Activated effector memory CD4-positive, alpha-beta T cell treated with anti-CD3 and anti-CD28 coated beads, Interleukin-2, amount 50 U/mL, for 16 hours (primary cell): ENCODE measurements at regions not wholly inside any gene's neighbourhood (a gene's known extent, or its start where the extent isn't known, plus 50 kb on each side); places are given as distances from the start of the nearest gene placed in this dataset.

ENCODE experiments used
- DNase-seq: peaks from one replicate; pipeline ENCODE4 v3.0.0-alpha.2; 2020

- no peak for DNase-seq
Observed at GRCh38 chr1:29823561-29823960, 587.2 kb downstream of the PTPRU start.

GRCh38 chr1:29821605-29822004 is 585.3 kb downstream of the PTPRU start:
- no peak for DNase-seq

- no peak for DNase-seq
Observed at GRCh38 chr1:29820401-29820800, 584.1 kb downstream of the PTPRU start.

- DNase-seq = peak; percentile 57
Observed at GRCh38 chr1:29812408-29813135, 576.2 kb downstream of the PTPRU start.

- DNase-seq = peak; percentile 38
Observed at GRCh38 chr1:29811727-29812407, 575.5 kb downstream of the PTPRU start.

GRCh38 chr1:29811247-29811646 is 574.9 kb downstream of the PTPRU start:
- peak; percentile 30 for DNase-seq

GRCh38 chr1:29810121-29811120 is 574.1 kb downstream of the PTPRU start:
- DNase-seq = peak; percentile 38

GRCh38 chr1:29809446-29810120 is 573.3 kb downstream of the PTPRU start:
- peak; percentile 46 for DNase-seq

GRCh38 chr1:29808141-29808995 is 572.0 kb downstream of the PTPRU start:
- peak; percentile 49 for DNase-seq

GRCh38 chr1:29807689-29808088 is 571.4 kb downstream of the PTPRU start:
- DNase-seq = peak; percentile 4

- DNase-seq = peak; percentile 42
Observed at GRCh38 chr1:29806646-29807319, 570.5 kb downstream of the PTPRU start.

- no peak for DNase-seq
Observed at GRCh38 chr1:29805896-29806160, 569.5 kb downstream of the PTPRU start.

- peak; percentile 59 for DNase-seq
Observed at GRCh38 chr1:29805122-29805895, 569.0 kb downstream of the PTPRU start.

GRCh38 chr1:29804181-29804899 is 568.0 kb downstream of the PTPRU start:
- peak; percentile 39 for DNase-seq

GRCh38 chr1:29803486-29803885 is 567.2 kb downstream of the PTPRU start:
- no peak for DNase-seq

GRCh38 chr1:29802181-29803068 is 566.1 kb downstream of the PTPRU start:
- DNase-seq = peak; percentile 42

- no peak for DNase-seq
Observed at GRCh38 chr1:29801561-29801973, 565.2 kb downstream of the PTPRU start.

GRCh38 chr1:29801003-29801402 is 564.7 kb downstream of the PTPRU start:
- peak; percentile 30 for DNase-seq

GRCh38 chr1:29800522-29800956 is 564.2 kb downstream of the PTPRU start:
- no peak for DNase-seq
